Fibroblast of skin of right biceps (primary cell): ENCODE measurements at regions not wholly inside any gene's neighbourhood (a gene's known extent, or its start where the extent isn't known, plus 50 kb on each side); places are given as distances from the start of the nearest gene placed in this dataset.
"Not testable (repeated sequence)": the region's sequence is repeated elsewhere in the genome, so short reads cannot be mapped to it uniquely, and the experiment has no call there.

ENCODE experiments used
- DNase-seq: peaks from one replicate; pipeline ENCODE4 v3.0.0-alpha.2; 2013

DNA sequence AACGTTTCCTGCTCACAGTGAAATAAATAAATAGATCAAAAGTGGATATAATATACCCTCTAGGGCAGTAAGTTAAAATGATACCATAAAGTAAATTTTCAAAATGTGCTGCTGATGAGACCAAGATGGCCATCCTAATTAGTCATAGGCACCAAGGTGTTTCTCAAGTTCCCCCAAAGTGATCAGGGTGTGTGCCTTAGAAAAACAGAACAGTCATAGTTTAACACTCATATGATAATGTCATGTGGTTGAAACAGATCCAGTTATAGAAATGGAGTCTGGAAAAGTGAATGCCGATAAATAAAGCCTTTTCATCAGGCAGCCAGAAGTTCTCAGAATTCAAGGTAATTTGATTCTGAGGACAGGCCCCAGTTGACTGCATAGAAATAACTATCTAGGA is 161.5 kb upstream of the CDKN2B start:
- no peak for DNase-seq

DNA sequence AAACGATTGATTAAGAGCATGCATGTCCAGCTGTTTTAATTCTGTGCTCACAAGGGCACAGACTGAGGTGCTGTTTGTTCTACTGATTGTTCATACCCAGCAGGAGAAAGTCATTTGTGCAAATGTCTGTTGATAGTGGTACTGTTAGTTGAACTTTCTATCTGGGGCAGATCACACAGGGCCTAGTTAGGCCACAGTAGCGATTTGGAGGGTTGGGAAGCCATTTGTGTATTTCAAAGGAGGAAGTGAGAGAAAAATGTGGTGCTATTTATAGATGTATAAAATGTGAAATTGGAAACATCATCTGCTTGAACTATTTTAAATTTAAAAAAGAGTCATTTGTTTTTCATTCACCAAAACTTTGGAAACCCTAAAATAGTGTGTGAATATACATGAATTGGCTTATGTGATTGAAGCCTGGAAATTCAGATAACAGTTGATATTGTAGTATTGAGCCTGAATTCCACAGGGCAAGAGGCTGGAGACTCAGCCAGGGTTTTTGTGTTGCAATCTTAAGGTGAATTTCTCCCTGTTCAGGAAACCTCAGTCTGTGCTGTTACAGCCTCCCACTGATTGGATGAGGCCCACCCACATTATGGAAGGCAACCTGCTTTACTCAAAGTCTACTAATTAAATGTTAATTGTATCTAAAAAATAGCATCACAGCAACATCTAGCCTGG is 162.0 kb upstream of the CDKN2B start:
- no peak for DNase-seq

DNA sequence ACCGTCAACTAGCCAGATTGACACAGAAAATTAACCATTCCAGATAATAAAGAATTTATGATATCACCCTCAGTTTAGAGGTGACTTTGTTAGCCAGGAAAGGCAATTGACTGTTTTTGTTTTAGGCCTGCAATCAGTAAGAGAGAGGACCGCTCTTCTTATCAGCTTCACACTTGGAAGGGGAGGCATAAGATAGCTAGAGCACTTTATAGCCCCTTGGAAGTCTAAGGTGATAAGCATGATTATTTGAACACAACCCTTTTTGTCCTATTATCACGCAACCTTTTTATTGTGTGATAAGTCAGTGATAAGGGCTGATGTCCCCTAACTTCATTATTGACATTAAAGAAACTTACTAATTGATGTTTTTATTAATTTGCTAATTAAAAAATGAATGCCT is 162.6 kb upstream of the CDKN2B start:
- DNase-seq, result no peak

DNA sequence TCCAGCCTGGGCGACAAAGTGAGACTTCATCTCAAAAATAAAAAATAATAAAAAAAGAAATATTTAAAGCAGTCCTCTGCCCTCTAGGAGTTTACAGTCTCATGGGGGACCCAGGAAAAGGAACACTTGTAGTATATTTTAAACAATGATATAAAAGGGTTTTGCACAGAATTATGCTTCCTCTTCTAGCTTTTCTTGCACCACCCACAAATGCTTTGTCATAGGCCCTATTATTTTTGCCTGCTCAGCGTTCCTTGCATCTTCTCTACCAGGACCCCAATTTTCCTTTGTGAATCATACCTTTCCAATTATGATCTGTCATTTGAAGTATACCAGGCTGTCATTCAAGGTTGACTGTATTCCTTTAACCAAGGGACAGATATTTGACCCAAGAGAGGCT is 164.8 kb upstream of the CDKN2B start:
- DNase-seq, result no peak

DNA sequence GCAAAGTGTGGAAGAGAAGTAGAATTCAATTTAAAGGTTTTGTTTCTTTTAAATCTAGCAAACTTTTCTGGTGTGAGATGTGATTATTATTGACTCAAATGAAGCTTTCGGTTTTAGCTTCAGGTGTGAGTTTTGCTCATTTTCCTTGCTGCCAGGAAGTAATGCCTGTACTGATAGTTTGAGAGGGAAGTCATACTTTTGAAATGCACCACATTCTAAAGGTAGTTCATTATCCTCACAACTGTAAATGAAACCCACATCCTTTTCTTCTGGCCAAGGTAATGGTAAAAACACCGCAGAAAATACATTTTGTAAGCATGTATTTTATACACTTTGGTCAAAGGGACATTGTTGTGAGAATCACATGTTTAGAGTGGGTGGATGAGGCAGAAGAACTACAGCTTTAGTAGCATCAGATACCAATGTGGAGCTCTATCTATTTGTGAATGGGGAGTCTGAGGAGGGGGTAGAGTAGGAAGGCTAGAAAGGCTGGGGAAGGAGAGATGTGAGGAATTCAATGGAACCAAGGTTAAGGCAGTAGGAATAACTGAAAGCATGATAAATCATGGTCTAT is 167.0 kb upstream of the CDKN2B start:
- no peak for DNase-seq

DNA sequence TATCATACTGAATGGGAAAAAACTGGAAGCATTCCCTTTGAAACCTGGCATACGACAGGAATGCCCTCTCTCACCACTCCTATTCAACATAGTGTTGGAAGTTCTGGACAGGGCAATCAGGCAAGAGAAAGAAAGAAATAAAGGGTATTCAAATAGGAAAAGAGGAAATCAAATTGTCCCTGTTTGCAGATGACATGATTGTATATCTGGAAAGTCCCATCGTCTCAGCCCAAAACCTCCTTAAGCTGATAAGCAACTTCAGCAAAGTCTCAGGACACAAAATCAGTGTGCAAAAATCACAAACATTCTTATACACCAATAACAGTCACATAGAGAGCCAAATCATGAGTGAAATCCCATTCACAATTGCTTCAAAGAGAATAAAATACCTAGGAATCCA is 171.9 kb upstream of the CDKN2B start:
- DNase-seq, result not testable (repeated sequence)

DNA sequence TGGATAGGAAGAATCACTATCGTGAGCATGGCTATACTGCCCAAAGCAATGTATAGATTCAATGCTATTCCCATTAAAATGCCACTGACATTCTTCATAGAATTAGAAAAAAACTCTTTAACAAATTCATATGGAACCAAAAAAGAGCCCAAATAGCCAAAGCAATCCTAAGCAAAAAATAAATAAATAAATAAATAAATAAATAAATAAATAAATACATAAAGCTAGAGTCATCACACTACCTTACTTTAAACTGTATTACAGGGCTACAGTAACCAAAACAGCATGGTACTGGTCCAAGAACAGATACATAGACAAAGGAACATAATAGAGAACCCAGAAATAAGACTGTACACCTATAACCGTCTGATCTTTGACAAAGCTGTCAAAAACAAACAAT is 180.4 kb upstream of the CDKN2B start:
- no peak for DNase-seq

DNA sequence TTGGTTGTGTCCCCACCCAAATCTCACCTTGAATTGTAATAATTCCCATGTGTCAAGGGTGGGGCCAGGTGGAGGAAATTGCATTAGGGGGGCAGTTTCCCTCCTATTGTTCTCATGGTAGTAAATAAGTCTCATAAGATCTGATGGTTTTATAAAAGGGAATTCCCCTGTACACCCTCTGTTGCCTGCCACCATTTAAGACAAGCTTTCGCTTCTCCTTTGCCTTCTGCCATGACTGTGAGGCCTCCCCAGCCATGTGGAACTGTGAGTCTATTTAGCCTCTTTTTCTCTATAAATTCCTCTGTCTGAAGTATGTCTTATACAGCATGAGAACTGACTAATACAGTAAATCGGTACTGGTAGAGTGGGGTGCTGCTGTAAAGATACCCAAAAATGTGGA is 187.9 kb upstream of the CDKN2B start:
- not testable (repeated sequence) for DNase-seq

DNA sequence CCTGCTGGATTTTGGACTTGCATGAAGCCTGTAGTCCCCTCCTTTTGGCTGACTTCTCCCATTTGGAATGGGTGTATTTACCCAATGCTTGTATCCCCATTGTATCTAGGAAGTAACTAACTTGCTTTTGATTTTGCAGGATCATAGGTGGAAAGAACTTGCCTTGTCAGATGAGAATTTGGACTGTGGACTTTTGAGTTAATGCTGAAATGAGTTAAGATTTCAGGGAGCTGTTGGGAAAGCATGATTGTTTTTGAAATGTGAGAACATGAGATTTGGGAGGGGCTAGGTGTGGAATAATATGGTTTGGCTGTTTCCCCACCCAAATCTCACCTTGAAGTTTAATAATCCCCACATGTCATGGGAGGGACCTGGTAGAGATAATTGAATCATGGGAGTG is 189.6 kb upstream of the CDKN2B start:
- DNase-seq, result no peak

DNA sequence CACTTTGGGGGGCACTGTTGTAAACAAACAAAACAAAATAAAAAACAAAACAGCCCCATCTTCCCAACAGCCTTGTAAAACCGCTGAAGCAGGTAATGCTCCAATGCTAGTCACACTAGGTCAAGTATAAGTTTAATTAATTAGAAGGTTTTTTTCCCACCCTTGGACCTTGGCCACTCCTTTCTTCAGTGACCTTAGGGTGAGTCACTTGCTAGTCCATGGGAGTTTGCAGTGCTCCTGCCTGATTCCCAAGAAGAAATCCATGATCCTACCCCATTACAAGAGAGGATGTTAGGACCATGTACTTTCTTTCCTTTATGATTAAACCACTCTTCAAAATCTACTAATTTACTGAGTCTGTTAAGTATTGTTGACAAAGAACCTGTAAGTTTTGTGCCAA is 192.2 kb upstream of the CDKN2B start:
- DNase-seq, result no peak

DNA sequence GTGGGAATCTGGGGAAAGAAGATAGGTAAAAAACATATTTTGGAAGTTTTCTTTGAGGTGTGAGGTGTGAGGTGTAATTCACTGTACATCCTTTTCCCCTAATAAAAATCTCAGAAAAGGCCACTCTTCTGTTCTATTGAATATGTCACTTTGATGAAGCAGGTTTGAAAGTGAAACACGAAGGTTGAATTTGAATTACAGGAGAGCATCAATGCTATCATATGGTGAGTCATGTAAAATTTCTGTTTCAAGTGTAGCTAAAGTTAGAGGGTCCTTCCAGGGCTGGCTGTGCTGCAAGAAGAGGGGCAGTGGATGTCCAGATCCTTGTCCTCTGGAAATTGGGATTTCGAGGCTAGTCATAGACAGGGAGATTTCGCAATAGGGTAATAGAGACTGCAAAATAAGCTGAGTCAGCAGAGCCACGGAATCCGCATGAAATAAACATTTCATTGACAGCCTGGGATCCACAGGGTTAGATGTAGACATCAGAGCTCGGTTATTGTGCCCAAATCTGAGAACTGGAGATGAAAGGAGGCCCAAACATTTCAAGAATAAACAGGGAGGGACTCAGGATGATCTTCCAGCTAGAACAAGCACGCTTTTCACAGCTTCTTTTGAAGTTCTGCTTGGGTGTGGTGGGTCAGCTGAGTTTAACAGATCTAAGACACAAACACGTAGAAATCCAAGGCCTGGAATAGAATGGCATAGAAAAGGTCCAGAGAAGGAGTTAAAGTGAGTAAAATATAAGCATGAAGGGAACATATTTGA is 194.4 kb upstream of the CDKN2B start:
- peak; percentile 29 for DNase-seq

DNA sequence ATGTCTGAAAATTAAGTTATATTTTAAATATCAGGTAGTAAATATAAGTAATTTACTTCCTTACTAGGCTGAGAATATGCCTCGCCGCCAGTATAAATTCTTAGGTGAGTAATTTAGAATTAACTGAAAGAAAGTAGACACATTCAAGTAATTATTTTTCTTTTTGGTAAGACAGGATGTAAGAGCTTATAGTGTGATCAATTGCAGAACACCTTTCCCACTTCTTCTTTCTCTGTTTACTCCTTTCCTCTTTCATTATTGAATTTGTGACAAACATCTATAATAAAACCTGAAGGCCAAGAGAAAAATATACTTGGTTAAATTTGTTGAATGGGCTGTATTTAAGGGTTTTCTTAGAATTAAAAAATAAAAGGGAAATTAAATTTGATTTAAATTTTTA is 195.1 kb upstream of the CDKN2B start:
- no peak for DNase-seq

DNA sequence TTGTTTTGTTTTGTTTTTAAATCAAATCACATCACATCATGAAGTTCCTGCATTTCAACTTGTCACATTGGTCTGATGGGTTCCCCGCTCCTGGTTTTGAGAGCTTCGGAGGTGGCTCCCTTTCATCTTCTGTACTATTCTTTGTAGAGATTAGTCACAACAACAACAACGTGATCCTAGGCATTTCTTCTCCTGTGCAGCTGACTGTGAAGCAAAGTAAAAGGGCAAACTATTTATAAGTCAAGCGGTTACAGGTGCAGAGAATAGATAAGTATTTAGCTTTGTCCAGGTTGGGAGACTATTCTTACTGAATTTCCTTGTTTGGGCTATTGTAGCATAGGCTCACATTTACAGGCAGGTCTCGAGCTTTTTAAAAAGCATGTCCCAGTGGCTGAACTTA is 197.7 kb upstream of the CDKN2B start:
- no peak for DNase-seq

DNA sequence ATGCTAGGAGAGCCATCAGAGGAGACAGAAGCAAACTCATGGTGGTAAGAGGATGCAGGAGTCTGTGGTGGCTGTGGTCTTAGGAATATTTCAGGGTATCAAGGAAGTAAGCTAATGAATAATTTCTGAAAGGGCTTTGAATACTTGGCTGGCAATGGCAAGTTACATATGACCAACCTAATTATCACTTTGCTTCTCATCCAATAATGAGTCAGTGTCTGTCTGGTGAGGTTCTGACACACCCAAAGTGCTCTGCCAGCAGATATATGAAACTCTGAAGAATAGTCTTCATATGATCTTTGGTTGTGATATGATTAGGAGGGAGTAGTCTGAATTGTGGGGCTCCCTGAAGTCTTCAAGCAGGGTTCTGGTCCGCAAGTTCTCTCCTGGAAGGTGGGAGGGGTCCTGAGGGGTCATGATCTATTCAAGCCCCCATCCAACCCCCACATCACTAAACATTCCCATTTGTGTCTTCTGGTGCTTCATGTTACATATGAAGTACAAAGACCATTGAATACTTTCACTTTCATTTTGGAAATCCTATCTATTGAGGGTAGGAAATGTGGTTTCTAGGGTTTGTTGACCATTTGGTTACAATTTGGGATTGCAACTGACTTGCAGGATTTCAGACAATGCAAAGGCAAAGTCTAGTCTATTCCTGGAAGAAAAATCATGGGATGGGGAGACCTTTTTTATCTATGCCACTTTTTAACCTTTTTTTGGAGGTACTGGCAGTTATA is 199.9 kb upstream of the CDKN2B start:
- DNase-seq, result peak; percentile 69

DNA sequence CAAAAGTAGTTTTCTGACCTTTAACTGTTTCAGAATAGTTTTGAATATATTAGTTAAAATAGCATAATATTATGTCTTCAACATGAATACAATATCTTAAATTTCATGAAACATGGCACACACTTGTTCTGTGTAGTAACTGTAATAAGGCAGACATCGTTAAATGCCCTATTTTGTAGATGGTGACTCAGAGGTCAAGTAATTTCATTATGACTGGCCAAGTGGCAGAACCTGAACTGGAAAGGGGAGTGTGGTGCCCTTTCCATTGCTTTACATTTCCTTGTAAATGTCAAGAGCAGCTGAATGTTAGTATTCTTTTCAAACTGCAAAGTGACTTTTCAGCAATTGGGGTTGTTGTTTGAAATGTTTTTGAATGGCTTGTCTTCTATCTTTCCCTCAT is 201.2 kb upstream of the CDKN2B start:
- DNase-seq, result no peak

DNA sequence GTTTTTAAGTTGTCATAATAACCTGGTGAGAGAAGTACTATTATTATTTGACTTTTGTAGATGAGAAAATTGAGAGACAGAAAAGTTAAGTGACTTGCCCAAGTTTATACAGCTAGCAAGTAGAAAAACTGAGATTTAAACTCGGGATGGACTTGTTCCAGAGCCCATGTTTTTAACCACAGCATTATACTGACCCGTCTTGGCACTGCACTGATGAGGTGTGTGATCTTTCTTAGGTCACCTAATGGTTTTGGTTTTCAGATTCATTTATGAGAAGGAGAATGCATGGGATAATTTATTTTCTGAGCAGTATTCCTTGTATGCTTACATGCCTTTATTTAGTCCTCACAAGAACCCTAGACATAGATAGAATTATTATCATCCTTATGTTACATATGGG is 201.8 kb upstream of the CDKN2B start:
- no peak for DNase-seq

DNA sequence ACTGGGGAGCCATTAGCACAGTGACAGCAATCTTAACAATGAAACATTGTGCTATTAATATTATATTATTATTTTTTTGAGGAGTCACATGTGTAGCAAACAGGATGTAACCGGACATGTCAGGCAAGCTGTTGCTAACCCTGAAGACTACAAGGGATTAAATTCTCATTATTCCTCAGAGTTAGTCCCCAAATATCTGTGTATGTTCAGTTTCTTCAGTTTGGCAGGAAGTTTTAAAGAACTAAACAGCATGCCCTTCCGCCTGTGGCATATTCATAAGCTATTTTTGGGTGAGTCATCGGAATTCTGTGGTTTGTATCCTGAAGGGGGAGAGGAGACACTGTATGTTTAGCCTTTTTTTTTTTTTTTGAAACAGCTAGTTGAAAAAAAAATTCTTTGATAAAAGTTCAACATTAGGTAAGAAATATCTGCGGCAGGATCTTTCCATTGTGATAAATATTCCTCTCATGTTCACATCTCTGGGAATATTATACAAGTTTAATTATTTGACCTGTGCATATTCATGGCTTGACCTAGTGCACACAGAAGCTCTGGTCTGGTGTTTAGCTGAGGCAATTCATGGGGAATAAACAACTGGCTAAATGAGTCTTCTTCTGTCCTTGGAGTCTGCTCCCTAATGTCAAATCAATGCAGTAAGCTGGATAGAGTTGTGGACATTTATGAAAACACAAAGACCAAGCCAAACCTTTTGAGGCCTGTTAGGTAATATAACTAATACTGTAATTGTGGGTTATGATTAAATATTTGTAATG is 202.7 kb upstream of the CDKN2B start:
- peak; percentile 98 for DNase-seq

DNA sequence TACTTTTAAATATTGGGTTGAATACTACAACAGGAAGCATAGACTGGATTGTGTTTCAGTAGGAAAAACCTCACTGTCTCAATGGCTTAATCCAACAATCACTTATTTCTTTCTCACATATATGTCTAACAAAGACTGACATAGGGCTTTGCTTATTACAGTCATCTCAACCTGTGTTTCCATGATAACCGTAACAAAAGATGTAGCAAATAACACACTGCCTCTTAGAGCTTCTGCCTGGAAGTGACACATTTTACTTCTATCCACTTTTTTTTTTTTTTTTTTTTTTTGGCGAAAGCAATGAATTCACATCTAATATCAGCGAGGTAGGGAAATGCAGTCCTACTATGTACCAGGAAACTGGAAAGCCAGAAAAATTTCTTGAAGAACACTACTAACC is 204.9 kb upstream of the CDKN2B start:
- peak; percentile 44 for DNase-seq

DNA sequence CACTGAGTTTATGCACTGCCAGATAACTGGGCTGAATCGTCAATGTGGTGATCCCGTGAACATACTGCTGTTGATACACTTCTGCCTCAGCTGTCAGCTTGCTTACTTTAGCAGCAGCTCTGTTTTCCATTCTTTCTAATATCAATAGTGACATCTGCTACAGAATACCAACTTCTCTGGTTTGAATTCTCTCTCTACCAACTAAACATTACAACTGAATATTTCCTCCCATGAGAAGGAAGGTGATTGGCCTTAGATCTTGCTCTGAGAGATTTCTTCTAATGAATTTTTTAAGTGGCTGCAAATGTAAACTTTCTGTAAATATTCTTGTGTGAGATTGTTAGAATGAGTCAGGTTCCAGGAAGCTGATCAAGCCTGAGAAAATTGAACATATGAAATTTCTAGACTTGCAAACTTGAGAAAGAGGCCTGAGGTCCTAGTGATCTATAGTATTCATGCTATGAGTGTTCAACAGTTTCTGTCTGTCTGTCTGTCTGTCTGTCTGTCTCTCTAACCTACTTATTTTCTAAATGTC is 205.5 kb upstream of the CDKN2B start:
- peak; percentile 69 for DNase-seq

DNA sequence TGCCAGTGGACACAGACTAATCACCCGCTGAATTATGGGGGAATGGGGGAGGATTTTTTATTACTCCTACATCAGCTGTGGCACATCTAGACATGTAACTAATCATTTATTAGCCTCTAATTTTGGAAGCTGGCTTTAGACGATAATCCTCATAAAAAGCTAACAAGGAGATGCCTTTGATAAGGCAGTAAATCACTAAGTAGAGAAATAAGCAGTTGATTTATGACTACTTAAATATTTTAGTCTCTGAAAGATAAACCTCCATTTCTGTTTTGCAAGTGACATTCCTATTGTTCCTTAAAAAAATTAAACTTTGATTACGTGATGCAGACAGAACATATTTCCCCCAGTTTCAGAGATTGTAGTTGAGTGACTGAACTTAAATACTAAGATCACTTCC is 206.4 kb upstream of the CDKN2B start:
- no peak for DNase-seq

DNA sequence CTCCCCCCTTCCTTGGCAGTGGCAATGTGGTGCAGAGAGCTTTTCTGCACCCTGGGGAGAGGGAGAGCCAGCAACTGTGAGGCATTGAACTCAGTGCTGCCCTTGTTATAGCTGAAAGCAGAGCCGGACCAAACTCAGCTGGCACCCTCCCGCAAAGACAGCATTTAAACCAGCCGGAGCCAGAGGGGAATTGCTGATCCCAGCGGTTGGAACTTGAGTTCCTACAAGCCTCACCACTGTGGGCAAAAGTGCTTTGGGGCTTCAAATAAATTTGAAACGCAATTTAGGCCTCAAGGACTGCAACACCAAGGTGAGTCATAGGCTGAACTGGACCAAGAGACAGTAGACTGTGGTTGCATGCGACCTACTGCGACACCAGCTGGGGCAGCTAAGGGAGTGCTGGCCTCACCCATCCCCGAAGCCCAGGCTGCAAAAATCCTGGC is 207.6 kb upstream of the CDKN2B start:
- peak; percentile 65 for DNase-seq

DNA sequence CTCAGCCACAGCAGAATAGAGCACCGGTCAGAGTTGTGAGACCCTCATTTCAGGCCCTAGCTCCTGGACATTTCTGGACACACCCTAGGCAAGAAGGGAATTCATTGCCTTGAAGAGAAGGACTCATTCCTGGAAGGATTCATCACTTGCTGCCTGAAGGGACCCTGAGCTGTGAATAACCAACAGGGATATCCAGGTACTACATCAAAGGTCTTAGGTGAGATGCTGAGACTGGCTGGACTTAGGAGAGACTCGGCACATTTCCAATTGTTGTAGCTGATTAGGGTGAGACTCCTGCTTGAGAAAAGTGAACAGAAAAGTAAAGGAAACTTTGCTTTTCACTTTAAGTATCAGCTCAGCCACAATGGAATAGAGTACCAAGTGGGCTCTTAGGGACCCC is 208.1 kb upstream of the CDKN2B start:
- no peak for DNase-seq

DNA sequence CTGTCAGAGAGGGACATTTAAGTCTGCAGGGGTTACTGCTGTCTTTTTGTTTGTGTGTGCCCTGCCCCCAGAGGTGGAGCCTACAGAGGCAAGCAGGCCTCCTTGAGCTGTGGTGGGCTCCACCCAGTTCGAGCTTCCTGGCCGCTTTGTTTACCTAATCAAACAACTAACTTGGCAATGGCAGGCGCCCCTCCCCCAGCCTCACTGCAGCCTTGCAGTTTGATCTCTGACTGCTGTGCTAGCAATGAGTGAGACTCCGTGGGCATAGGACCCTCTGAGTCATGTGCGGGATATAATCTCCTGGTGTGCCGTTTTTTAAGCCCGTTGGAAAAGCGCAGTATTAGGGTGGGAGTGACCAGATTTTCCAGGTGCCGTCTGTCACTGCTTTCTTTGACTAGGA is 216.8 kb upstream of the CDKN2B start:
- not testable (repeated sequence) for DNase-seq
